ENCODE measurements at regions not wholly inside any gene's neighbourhood (a gene's known extent, or its start where the extent isn't known, plus 50 kb on each side); places are given as distances from the start of the nearest gene placed in this dataset.

- TF ChIP-seq CTCF (conservative IDR thresholded peaks at IDR 0.05) (no peak), ZFX (IDR thresholded peaks at IDR 0.05) (no peak)
These were observed 255.8 kb upstream of the MYO3A start for GRCh38 chr10:25678220-25678619.

All from C4-2B (cell line).